B cell (primary cell): ENCODE measurements at regions not wholly inside any gene's neighbourhood (a gene's known extent, or its start where the extent isn't known, plus 50 kb on each side); places are given as distances from the start of the nearest gene placed in this dataset.

Experiments
- EZH2 ChIP-seq: IDR thresholded peaks from 2 replicates; pipeline ENCODE4 v1.6.1; 2012; ENCODE audit warnings: borderline replicate concordance, low read depth, mild to moderate bottlenecking, moderate library complexity, low read length; ENCODE audit not compliant: insufficient read depth, poor library complexity, severe bottlenecking
- TF ChIP-seq, protein P1 (sequence below): fragments of 200-600 bp; IDR thresholded peaks from one replicate; pipeline ENCODE4 v1.8.0; 2022; ENCODE audit warnings: antibody characterized with exemption, mild to moderate bottlenecking

DNA sequence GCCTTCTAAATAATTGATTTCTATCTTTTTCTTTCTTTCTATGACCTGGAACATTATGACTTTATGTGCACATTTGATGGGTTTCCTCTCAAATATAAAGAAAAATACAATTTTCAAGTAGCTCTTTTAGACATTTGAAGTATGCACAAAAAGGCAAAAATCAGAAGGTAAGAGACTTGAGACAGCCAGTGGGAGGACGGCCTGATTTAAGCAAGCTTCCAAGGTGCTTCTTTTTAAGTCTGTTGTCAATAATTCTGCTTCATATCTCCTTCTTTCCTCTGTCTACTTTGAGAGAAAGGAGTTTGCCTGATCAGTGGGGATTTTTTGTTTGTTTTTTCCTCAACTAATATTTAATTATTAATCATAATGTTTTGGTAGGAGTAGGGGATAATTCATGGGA lies 188.2 kb upstream of the ARHGAP20 start:
- TF ChIP-seq EZH2 = no peak
- TF ChIP-seq, protein P1, sequence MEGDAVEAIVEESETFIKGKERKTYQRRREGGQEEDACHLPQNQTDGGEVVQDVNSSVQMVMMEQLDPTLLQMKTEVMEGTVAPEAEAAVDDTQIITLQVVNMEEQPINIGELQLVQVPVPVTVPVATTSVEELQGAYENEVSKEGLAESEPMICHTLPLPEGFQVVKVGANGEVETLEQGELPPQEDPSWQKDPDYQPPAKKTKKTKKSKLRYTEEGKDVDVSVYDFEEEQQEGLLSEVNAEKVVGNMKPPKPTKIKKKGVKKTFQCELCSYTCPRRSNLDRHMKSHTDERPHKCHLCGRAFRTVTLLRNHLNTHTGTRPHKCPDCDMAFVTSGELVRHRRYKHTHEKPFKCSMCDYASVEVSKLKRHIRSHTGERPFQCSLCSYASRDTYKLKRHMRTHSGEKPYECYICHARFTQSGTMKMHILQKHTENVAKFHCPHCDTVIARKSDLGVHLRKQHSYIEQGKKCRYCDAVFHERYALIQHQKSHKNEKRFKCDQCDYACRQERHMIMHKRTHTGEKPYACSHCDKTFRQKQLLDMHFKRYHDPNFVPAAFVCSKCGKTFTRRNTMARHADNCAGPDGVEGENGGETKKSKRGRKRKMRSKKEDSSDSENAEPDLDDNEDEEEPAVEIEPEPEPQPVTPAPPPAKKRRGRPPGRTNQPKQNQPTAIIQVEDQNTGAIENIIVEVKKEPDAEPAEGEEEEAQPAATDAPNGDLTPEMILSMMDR = no peak
